Large intestine (tissue), 3 donors: ENCODE measurements at regions not wholly inside any gene's neighbourhood (a gene's known extent, or its start where the extent isn't known, plus 50 kb on each side); places are given as distances from the start of the nearest gene placed in this dataset.
A peak's percentile ranks its signal among the peaks of the same experiment; 100 is the strongest.

Source experiments
- DNase-seq, 2 donors: peaks; one replicate each; pipeline versions ENCODE4 v3.0.0 to v3.0.0-alpha.2; 2013
- H3K27ac ChIP-seq: one replicate; pipeline ENCODE4 v1.5.1; 2013; ENCODE audit warnings: low read length
- H3K27me3 ChIP-seq: 2 replicates; pipeline ENCODE4 v1.6.1; 2013; ENCODE audit warnings: low read length; ENCODE audit not compliant: control insufficient read depth, insufficient read depth
- H3K36me3 ChIP-seq: 2 replicates; pipeline ENCODE4 v1.6.1; 2013; ENCODE audit warnings: low read length; ENCODE audit not compliant: control insufficient read depth, insufficient read depth
- H3K4me1 ChIP-seq: one replicate; pipeline ENCODE4 v1.6.1; 2013; ENCODE audit warnings: low read length; ENCODE audit not compliant: control insufficient read depth, insufficient read depth
- H3K4me3 ChIP-seq: one replicate; pipeline ENCODE4 v1.5.1; 2013; ENCODE audit warnings: low read length
- H3K9me3 ChIP-seq: one replicate; pipeline ENCODE4 v1.6.1; 2013; ENCODE audit warnings: mild to moderate bottlenecking, low read depth, low read length, moderate library complexity; ENCODE audit not compliant: control insufficient read depth
- WGBS: methylation state at CpG from one replicate; pipeline ENCODE4 v1.1.5; 2013; ENCODE audit warnings: low lambda C conversion rate; ENCODE audit not compliant: insufficient coverage; 5-methylcytosine and 5-hydroxymethylcytosine counted together

DNA sequence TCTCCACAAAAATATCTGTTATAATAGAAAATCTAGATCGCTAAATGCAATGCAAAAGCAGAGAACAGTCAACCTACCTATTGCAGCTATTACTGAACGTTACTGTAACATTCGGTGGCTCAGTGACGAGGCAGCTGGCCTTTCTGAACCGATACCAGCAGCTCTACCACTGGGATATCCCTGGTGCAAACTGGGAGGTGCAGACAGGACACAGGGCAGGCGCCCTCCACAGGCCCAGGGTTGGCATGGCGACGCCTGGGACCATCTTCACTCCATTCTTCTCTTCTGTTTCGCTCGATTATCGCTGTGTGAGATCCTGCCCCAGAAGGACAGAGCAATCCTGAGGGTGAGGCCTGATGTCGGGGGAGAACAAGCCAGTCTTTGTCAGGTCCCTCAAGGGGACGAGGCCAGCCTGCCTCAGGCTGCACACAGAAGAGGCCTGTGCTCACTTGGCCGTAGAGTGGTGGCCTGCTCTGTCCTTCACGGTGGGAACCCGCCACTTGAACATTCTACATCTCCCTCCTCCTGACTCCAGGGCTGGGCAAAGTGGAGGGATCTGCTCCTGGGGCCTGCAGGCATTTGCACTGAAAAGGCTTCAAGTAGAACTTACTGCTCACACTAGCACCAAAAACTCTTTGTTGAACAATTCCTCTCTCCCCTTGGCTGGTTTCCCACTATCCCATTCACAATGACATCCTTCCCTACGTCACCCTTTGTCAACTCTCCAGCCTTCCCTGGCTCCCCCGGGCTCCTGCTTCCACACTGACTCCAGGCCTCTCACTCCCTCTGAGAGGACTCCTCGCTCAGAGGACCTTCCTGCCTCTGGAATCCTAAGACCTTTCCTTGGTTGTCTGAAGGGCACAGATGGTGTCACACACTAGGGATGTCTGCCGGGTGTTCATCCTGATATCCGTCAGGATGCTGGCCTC is 49.7 kb downstream of the CYRIA start:
- WGBS: 29% methylated on average over 1 of the region's 21 CpGs
- H3K4me1 ChIP-seq: no peaks in the 10 kb centered on the region
- DNase-seq: no peak
- peaks cover 11% of the 10 kb centered on the region for H3K27me3 ChIP-seq
- H3K9me3 ChIP-seq: no peaks in the 10 kb centered on the region
- H3K4me3 ChIP-seq: no peak overlapping the region
- no peaks in the 10 kb centered on the region for H3K36me3 ChIP-seq
- H3K27ac ChIP-seq: no peak overlapping the region

GRCh38 chr2:16615246-16615645 is 50.4 kb downstream of the CYRIA start:
- no peaks in the 10 kb centered on the region for H3K4me1 ChIP-seq
- DNase-seq: no peak
- no peaks in the 10 kb centered on the region for H3K36me3 ChIP-seq
- H3K27me3 ChIP-seq: peaks cover 11% of the 10 kb centered on the region
- H3K27ac ChIP-seq: no peak overlapping the region
- WGBS: no CpG with 5 or more reads among the region's 3 CpGs
- no peak overlapping the region for H3K4me3 ChIP-seq
- H3K9me3 ChIP-seq: no peaks in the 10 kb centered on the region

DNA sequence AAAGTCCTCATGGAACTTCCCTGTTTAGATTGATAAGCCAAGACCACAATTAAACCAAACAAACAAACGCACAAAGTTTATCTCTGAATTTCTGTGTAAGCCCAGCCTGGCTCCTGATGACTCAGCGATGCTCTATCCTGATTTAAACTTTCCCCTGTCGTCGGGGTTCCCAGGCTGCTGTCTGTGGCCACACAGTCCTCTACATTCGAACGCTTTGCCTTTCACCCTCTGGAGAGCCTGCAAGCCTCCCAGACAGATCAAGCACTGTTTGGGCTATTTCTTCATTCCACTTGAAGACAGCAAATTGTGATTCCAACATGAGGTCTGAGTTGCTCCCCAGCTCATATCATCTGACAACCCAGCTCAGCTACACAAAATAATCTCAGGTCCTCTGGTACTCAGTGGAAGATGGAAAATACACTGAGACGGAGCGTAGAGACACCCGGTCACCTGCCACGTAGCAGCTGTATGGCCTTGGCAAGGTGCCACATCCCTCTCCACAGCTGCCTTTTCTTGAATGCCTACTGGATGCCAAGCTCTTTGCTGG is 51.2 kb downstream of the CYRIA start:
- no peak overlapping the region for H3K27ac ChIP-seq

GRCh38 chr2:16613539-16614011 is 52.1 kb downstream of the CYRIA start:
- H3K27me3 ChIP-seq: peaks cover 11% of the 10 kb centered on the region
- DNase-seq: no peak
- no peaks in the 10 kb centered on the region for H3K4me1 ChIP-seq
- no peaks in the 10 kb centered on the region for H3K9me3 ChIP-seq
- no peaks in the 10 kb centered on the region for H3K36me3 ChIP-seq
- WGBS: 54% methylated on average over 2 of the region's 6 CpGs
- no peak overlapping the region for H3K4me3 ChIP-seq
- H3K27ac ChIP-seq: no peak overlapping the region

More for the DNA sequence above, 51.2 kb downstream of the CYRIA start:
- no peaks in the 10 kb centered on the region for H3K36me3 ChIP-seq
- WGBS: no CpG with 5 or more reads among the region's 10 CpGs
- no peaks in the 10 kb centered on the region for H3K4me1 ChIP-seq
- H3K4me3 ChIP-seq: no peak overlapping the region
- no peaks in the 10 kb centered on the region for H3K9me3 ChIP-seq
- DNase-seq: peak in 1 of 2 donors; percentile 33
- H3K27me3 ChIP-seq: peaks cover 11% of the 10 kb centered on the region

- Histone ChIP-seq H3K4me1 (no peaks in the 10 kb centered on the region), H3K27ac (no peak overlapping the region), H3K4me3 (no peak overlapping the region), H3K9me3 (no peaks in the 10 kb centered on the region), H3K27me3 (peaks cover 8% of the 10 kb centered on the region), H3K36me3 (no peaks in the 10 kb centered on the region)
- DNase-seq: no peak
- WGBS: no CpG with 5 or more reads among the region's 4 CpGs
Measured at GRCh38 chr2:16612490-16612889, 53.1 kb downstream of the CYRIA start.

DNA sequence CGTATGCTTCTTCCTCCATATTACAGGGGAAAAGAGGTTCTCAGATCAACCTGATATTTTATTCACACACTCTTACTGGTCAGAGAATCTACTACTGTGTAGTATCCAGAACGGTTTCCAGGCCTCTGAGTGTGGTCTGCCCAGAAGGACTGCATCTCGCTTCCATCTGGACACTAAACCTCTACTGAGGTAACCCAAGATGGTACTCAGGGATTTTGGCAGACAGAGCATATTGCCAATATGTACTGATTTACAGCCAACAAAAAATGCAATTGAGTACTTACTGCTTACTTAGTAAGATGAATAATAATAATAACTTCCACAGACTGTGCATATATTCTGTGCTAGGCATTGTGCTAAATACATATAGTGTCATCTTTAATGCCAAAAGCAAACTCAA is 55.8 kb downstream of the CYRIA start:
- WGBS: 100% methylated on average over 1 of the region's 3 CpGs
- H3K4me3 ChIP-seq: no peak overlapping the region
- H3K27me3 ChIP-seq: peaks cover 8% of the 10 kb centered on the region
- no peaks in the 10 kb centered on the region for H3K36me3 ChIP-seq
- no peak overlapping the region for H3K27ac ChIP-seq
- H3K9me3 ChIP-seq: no peaks in the 10 kb centered on the region
- no peaks in the 10 kb centered on the region for H3K4me1 ChIP-seq
- DNase-seq: no peak

DNA sequence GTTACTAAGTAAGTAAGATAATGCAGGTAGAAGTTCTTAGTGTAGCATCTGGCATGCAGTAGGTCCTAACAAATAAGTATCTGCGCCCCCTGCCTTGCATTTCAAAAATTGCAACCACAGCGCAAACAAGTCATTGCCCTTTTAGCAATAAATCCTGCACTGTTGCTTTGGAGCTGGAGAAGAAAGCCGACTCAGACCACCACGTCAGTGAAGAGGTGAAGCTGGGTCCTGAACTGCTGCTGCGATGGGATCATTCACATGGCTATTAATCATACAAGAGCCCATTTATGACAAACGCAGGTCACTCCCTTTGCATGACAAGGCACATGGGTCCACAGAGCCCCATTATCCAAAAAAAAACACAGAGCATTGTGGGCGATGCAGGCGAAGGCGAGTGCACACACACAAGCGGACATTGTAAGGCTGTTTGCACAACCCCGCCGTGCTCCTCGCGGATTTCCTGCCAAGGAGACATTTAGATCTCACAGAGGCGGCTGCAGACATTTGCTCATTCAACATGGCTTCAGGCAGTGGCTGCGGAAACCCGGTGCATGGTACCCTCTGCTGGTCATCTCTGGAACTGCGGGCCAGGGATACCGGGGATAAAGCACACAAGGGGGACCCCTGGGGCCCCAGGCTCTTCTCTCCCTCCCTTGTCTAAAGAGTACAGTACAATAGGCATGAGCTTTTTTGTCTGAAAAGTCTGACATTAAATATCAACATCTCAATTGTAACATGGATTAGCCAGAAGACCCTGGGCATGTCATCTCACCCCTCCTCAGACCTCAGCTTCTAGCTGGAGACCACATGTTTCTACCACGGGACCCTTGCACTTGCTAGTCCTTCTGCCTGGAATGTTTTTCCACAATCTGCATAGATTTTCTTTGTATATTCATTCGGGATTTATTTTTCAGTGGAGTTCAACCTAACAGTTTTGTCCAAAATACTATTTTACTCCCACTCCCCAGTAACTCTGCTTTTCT is 56.7 kb downstream of the CYRIA start:
- 25% methylated on average over 2 of the region's 21 CpGs for WGBS
- DNase-seq: peak; percentile 76

GRCh38 chr2:16607301-16607700 is 58.3 kb downstream of the CYRIA start:
- DNase-seq: no peak
- no peaks in the 10 kb centered on the region for H3K9me3 ChIP-seq
- H3K4me1 ChIP-seq: no peaks in the 10 kb centered on the region
- H3K27me3 ChIP-seq: peaks cover 3% of the 10 kb centered on the region
- no peak overlapping the region for H3K4me3 ChIP-seq
- no peaks in the 10 kb centered on the region for H3K36me3 ChIP-seq
- H3K27ac ChIP-seq: no peak overlapping the region
- WGBS: no CpG with 5 or more reads among the region's 7 CpGs

More for the DNA sequence above, 56.7 kb downstream of the CYRIA start:
- H3K4me3 ChIP-seq: peak overlapping the region; percentile 48
- peaks cover 5% of the 10 kb centered on the region for H3K27me3 ChIP-seq
- no peaks in the 10 kb centered on the region for H3K9me3 ChIP-seq
- H3K27ac ChIP-seq: peak overlapping the region; percentile 16
- no peaks in the 10 kb centered on the region for H3K4me1 ChIP-seq
- H3K36me3 ChIP-seq: no peaks in the 10 kb centered on the region

GRCh38 chr2:16604236-16604635 is 61.4 kb downstream of the CYRIA start:
- H3K4me3 ChIP-seq: no peak overlapping the region
- no peaks in the 10 kb centered on the region for H3K4me1 ChIP-seq
- no CpG with 5 or more reads among the region's 4 CpGs for WGBS
- no peaks in the 10 kb centered on the region for H3K9me3 ChIP-seq
- no peaks in the 10 kb centered on the region for H3K36me3 ChIP-seq
- H3K27me3 ChIP-seq: peaks cover 3% of the 10 kb centered on the region
- no peak for DNase-seq
- H3K27ac ChIP-seq: no peak overlapping the region

DNA sequence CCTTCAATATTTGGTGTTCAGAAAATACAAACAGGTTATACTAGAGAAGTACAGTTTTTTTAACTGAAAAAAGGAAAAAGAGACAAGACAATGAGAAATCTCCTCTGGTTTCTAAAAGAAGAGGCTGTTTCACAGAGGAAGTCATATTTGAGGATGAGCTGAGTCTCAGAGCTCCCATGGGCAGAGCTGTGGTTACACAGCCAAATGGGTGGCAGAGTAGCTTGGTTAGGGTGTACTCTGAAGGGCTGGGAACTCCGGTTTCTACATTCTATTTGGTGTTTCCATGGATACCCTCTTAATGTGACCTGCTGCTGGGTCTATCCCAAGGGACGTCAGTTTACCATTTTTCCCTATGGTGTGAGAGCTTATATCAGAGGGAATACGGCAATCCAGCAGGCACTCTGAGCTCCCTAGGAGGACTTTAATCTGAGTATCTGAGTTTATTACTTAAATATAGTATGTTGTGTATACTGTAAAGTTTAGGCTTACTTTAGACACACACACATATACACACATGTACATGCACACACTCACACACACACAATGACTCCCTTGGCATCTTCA is 74.2 kb downstream of the CYRIA start:
- Histone ChIP-seq H3K36me3 (no peaks in the 10 kb centered on the region), H3K4me3 (no peak overlapping the region), H3K27ac (no peak overlapping the region), H3K4me1 (no peaks in the 10 kb centered on the region), H3K27me3 (no peaks in the 10 kb centered on the region), H3K9me3 (no peaks in the 10 kb centered on the region)
- WGBS: no CpG with 5 or more reads among the region's 3 CpGs
- no peak for DNase-seq
